Caki2 (cell line): ENCODE measurements at regions not wholly inside any gene's neighbourhood (a gene's known extent, or its start where the extent isn't known, plus 50 kb on each side); places are given as distances from the start of the nearest gene placed in this dataset.
"Not testable (repeated sequence)": the region's sequence is repeated elsewhere in the genome, so short reads cannot be mapped to it uniquely, and the experiment has no call there.

ENCODE experiments used
- DNase-seq: peaks from one replicate; pipeline ENCODE4 v3.0.0-alpha.2; 2015; ENCODE audit warnings: low read depth
- in situ Hi-C: cut with HindIII; loops from 2 replicates; pipeline ENCODE4 v1.10.0; 2016; ENCODE audit warnings: low sequenced_read_pairs, low pct_unique_long_range_greater_than_20kb, mixed read lengths

GRCh38 chr13:104525467-104525866 lies 1459.2 kb upstream of the SLC10A2 start:
- DNase-seq, result no peak
- in situ Hi-C loops, result no loop called here

GRCh38 chr13:104522235-104523072 lies 1456.2 kb upstream of the SLC10A2 start:
- no peak for DNase-seq
- in situ Hi-C loops, result no loop called here

GRCh38 chr13:104510422-104510821 lies 1444.2 kb upstream of the SLC10A2 start:
- in situ Hi-C loops, result no loop called here
- no peak for DNase-seq

- in situ Hi-C loops, DNase-seq: not testable (repeated sequence)
Observed at GRCh38 chr13:104493502-104493901, 1427.3 kb upstream of the SLC10A2 start.

- DNase-seq, result no peak
- in situ Hi-C loops, result no loop called here
Observed at GRCh38 chr13:104491916-104492315, 1425.7 kb upstream of the SLC10A2 start.

GRCh38 chr13:104487006-104487405 lies 1420.8 kb upstream of the SLC10A2 start:
- in situ Hi-C loops, result no loop called here
- DNase-seq, result peak; percentile 1

GRCh38 chr13:104485571-104485970 lies 1419.4 kb upstream of the SLC10A2 start:
- no peak for DNase-seq
- in situ Hi-C loops, result no loop called here

- DNase-seq, result no peak
- in situ Hi-C loops, result no loop called here
Observed at GRCh38 chr13:104483631-104484030, 1417.4 kb upstream of the SLC10A2 start.

- no peak for DNase-seq
- in situ Hi-C loops, result no loop called here
Observed at GRCh38 chr13:104477261-104477660, 1411.0 kb upstream of the SLC10A2 start.

- in situ Hi-C loops, result no loop called here
- no peak for DNase-seq
Observed at GRCh38 chr13:104473936-104474335, 1407.7 kb upstream of the SLC10A2 start.

GRCh38 chr13:104466016-104466415 lies 1399.8 kb upstream of the SLC10A2 start:
- in situ Hi-C loops, result no loop called here
- no peak for DNase-seq

GRCh38 chr13:104461049-104461448 lies 1394.8 kb upstream of the SLC10A2 start:
- in situ Hi-C loops, result no loop called here
- DNase-seq, result no peak

- no peak for DNase-seq
- in situ Hi-C loops, result no loop called here
Observed at GRCh38 chr13:104460554-104460953, 1394.3 kb upstream of the SLC10A2 start.

GRCh38 chr13:104450006-104450405 lies 1383.8 kb upstream of the SLC10A2 start:
- DNase-seq, result no peak

GRCh38 chr13:104447348-104447747 lies 1381.1 kb upstream of the SLC10A2 start:
- in situ Hi-C loops, result no loop called here
- no peak for DNase-seq

More at GRCh38 chr13:104450006-104450405, 1383.8 kb upstream of the SLC10A2 start:
- in situ Hi-C loops, result no loop called here

GRCh38 chr13:104442536-104442935 lies 1376.3 kb upstream of the SLC10A2 start:
- peak; percentile 32 for DNase-seq
- in situ Hi-C loops, result no loop called here

- in situ Hi-C loops, result no loop called here
- DNase-seq, result no peak
Observed at GRCh38 chr13:104436555-104436954, 1370.3 kb upstream of the SLC10A2 start.

- no peak for DNase-seq
- in situ Hi-C loops, result no loop called here
Observed at GRCh38 chr13:104431895-104432294, 1365.7 kb upstream of the SLC10A2 start.

- in situ Hi-C loops, result no loop called here
- DNase-seq, result no peak
Observed at GRCh38 chr13:104426435-104426834, 1360.2 kb upstream of the SLC10A2 start.

GRCh38 chr13:104422668-104423067 lies 1356.5 kb upstream of the SLC10A2 start:
- in situ Hi-C loops, result no loop called here
- no peak for DNase-seq
